ENCODE measurements at regions not wholly inside any gene's neighbourhood (a gene's known extent, or its start where the extent isn't known, plus 50 kb on each side); places are given as distances from the start of the nearest gene placed in this dataset.

DNA sequence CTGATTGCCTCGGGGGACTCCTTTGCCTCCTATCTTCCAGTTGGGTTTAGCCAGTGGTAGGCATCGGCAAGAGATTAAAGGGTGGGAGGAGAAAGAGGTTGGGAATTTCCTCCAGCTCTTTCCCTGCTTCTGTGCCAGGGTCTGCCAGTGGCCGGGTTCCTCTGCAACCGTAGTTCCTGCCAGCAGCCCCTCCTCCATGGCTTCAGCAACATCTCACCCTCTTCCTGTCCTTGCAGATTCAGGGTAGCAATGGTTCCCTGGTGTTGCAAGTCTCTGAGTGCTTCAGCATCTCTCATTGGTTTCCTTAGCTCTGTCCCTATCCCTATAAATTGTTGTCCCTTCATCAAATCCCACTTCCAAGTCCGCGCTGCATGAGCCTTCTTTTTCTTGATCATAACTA lies 223.1 kb upstream of the JUN start:
- no peak for DNase-seq

DNA sequence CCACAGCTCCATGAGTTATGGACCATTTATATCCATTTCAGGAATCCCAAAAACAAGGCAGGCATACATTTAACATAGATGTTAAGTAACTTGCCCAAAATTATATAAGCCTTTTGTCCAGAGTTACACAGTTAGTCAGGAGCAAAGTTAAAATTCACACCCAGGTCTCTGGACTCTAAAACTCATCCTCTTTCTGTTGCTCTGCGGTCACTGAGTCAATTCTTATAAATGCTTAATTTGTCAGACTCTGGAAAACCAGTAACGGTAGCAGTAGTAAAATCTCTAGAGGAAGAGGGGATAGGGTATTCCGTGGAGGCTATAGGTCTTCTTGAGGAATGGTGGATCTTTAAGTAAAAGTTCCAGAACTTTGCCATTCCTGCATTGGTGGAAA lies 223.6 kb upstream of the JUN start:
- no peak for DNase-seq

- no peak for DNase-seq
Observed at GRCh38 chr1:59007820-59008598, 224.2 kb upstream of the JUN start.

GRCh38 chr1:59008599-59009347 lies 224.9 kb upstream of the JUN start:
- no peak for DNase-seq

GRCh38 chr1:59011663-59012062 lies 227.8 kb upstream of the JUN start:
- DNase-seq = no peak

GRCh38 chr1:59012378-59012777 lies 228.5 kb upstream of the JUN start:
- no peak for DNase-seq

DNA sequence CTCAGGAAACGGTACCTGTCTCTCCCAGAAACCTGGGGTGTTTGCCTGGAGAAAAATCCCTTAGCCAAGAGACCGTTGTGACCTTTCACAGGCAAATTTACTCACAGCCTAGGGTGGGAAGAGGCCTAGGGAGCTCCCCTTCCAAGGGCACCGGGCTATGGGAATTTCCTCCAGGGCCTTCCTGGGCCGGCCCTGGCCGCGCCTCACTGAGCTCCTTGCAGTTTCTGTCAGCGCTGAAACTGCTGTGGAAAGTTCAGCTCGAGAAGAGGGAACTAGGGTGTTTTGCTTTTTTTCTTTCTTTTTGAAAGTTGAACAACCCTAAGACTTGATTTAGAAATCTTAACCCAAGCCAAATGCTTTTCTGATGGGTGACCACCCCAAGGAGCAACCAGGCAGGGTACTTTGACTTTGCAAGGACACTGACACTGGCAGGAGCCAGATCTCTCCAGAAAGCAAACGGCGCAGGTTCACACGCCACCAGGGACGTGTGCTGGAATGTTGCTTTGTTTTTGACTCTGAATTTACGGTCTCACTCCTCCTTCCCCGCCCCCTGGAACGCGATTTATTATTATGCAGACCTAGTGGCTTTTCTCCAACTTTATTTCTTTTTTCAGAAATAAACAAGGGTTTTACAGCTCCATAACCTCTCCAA lies 229.6 kb upstream of the JUN start:
- DNase-seq = no peak

- no peak for DNase-seq
Observed at GRCh38 chr1:59013928-59014279, 230.1 kb upstream of the JUN start.

DNA sequence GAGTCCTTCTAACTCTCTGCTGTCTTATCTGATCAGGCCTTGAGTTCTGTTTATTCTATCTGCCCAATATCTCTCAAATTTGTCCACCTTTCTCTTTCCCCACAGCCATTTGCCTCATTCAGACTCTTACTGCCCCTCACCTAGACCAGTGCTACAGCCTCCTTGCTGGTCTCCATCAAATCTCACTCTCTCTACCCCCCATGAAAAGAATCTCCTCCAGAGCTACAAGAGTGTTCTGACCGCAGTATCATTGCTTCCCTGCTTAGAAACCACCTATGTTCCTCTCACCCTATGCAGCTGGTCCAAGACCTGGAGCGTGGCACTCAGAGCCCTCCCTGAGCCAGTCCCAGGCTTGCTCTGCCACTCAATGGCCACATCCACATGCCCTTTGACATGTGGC lies 231.0 kb upstream of the JUN start:
- DNase-seq = no peak

- DNase-seq = no peak
Observed at GRCh38 chr1:59015708-59016107, 231.9 kb upstream of the JUN start.

DNA sequence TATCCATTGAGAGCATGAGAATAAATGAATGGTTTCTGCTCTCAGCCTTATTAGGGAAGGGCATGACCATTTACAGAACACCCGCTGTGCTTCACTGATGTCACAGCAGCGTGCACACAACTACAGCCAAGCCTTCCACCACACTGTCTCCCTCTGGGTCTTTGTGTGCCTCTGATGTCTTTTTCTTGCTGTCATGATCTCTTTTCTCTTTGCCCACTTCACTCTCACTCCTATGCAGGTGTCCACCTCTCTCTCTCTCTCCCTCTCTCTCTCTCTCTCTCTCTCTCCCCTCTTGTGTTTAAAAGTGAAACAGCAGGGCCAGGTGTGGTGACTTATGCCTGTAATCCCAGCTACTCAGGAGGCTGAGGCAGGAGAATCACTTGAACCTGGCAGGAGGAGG lies 232.5 kb upstream of the JUN start:
- DNase-seq = no peak

DNA sequence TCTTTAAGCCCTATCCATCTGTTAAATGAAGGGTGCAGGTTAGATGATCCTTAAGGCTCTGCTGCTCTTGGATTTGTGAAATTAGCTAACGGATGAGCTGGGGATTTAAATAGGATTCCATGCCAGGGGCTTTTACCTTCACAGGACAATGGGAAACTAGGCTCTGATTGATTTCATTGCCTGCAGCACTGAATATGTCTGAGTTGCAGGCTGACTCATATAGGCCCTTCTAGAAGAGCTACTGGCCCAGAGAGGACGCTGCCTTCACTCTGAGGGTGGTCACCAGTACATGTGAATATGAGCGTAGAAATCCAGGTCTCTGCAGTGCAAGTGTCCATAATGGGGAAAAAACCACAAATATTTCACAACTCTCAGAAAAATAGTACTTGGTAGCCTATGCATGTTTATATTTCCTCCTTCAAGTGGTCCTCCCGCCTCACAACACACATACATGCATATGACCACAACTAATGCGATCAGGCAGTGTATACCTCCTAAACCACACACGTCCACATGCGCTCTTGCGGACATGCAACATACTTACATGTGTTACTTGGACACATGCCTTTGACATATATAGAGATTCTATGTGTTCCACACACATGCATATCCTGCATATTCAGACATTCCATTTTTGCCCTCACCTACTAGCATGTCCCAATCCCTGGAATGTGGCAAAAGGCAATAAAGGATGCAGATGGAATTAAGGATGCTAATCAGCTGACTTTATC lies 233.8 kb upstream of the JUN start:
- no peak for DNase-seq

GRCh38 chr1:59018446-59018845 lies 234.6 kb upstream of the JUN start:
- DNase-seq = no peak

GRCh38 chr1:59018860-59019259 lies 235.0 kb upstream of the JUN start:
- DNase-seq = no peak

DNA sequence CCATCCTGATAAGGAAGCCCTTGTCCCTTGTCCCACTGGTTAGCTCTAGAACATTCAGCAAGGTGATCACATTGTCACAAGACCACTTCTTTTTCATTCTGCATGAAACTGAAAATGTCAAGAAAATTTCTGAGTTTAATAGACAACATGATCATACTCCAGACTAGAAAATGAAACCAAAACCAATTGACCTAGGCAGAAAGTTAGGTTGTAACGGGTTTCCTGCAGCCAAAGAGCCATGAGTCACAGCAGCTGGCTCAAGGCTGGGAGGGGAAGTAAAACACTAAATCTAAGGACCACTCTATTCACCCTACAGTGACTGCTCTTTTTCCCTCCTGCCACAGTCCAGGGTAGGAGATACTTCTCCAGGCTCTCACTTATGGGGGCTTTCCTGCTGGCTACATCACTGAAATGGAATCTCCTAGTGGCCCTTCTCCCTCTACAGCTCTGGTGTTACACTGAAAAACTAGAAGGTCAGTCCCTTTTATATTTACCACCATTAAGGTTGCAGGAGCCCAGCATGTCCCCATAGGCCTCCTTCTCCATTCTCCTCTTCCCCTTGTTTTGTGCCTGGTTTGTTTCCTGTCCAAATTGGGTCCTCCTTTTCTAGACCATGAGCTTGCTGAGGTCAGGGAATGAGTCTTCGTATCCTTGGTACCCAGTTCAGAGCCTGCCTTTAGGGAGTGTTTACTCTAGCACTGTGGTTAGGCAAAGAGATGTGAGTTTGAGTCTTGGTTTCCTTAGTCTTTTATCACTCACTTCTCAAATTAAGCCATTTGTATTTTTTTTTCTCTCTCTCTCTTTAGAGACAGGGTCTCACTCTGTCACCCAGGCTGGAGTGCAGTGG lies 236.5 kb upstream of the JUN start:
- peak; percentile 34 for DNase-seq

GRCh38 chr1:59022199-59022598 lies 238.4 kb upstream of the JUN start:
- no peak for DNase-seq

GRCh38 chr1:59022799-59023198 lies 239.0 kb upstream of the JUN start:
- no peak for DNase-seq

GRCh38 chr1:59025201-59025600 lies 241.4 kb upstream of the JUN start:
- DNase-seq = no peak

DNA sequence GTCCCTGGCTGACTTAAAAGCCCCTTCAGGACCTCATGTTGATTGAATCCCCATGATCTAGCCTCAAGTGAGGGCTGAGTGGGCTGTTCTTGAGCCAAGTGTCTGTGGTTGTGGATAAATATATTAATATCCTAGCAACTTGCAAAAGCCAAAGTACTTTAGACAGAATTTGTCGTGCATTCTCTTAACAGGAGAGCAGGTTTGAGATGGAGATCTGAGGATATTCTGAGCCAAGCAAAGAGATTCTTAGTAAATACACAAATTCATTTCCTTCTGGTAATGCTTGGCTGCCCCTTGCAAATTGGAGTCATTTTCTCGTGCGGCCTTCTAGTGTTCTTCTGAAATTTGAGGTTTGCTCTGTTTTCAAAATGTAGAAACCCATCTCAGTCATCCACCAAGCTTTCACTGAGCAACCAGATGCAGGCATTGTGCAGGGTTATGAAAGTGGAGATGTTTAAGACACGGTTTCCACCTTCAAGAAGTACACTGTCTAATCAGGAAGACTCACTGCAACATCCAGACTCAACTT lies 242.1 kb upstream of the JUN start:
- no peak for DNase-seq

GRCh38 chr1:59026472-59026948 lies 242.7 kb upstream of the JUN start:
- no peak for DNase-seq

DNA sequence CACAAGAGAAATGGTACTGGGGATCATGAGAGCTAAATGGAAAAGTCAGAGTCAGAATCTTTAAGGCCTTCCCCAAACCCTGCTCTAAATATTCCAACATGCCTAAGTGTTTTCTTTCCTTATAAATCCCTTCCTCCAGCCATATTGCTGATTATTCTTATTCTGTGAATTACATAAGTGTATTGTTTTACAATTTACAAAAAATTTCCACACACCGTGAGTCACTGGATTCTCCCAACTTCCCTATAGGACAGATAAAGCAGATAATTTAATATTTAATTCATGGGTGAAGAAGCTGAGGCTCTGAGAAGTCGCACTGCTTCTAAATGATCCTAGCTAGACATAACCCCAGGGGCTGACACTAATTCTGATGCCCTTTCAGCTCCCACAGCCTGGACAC lies 243.3 kb upstream of the JUN start:
- DNase-seq = no peak

- no peak for DNase-seq
Observed at GRCh38 chr1:59028048-59028447, 244.2 kb upstream of the JUN start.

Data from activated naive CD4-positive, alpha-beta T cell treated with anti-CD3 and anti-CD28 coated beads, Interleukin-2, amount 50 U/mL, for 16 hours (primary cell).